Mesendoderm (in vitro differentiated cells): ENCODE measurements at regions not wholly inside any gene's neighbourhood (a gene's known extent, or its start where the extent isn't known, plus 50 kb on each side); places are given as distances from the start of the nearest gene placed in this dataset.
"Not testable (repeated sequence)": the region's sequence is repeated elsewhere in the genome, so short reads cannot be mapped to it uniquely, and the experiment has no call there.

Experiments used
- DNase-seq: peaks from one replicate; pipeline ENCODE4 v3.0.0; 2013
- H2AK5ac ChIP-seq: 2 replicates; pipeline ENCODE4 v1.6.1; 2013; ENCODE audit warnings: low read length, inconsistent platforms
- H2BK120ac ChIP-seq: 2 replicates; pipeline ENCODE4 v1.6.1; 2013; ENCODE audit warnings: low read depth, mild to moderate bottlenecking, low read length, moderate library complexity, mixed read lengths
- H2BK15ac ChIP-seq: replicated peaks from 2 replicates; pipeline ENCODE4 v1.6.1; 2013; ENCODE audit warnings: low read depth, mild to moderate bottlenecking, moderate library complexity
- H2BK5ac ChIP-seq: 2 replicates; pipeline ENCODE4 v1.6.1; 2013; ENCODE audit warnings: low read length, inconsistent platforms
- H3K18ac ChIP-seq: 2 replicates; pipeline ENCODE4 v1.6.1; 2013; ENCODE audit warnings: mild to moderate bottlenecking, low read length, mixed read lengths
- H3K23ac ChIP-seq: one replicate; pipeline ENCODE4 v1.6.1; 2013; ENCODE audit warnings: low read length
- H3K27ac ChIP-seq: 2 replicates; pipeline ENCODE4 v1.5.1; 2013; ENCODE audit warnings: low read depth, mild to moderate bottlenecking, inconsistent platforms, low read length, moderate library complexity
- H3K27me3 ChIP-seq: 2 replicates; pipeline ENCODE4 v1.6.1; 2013; ENCODE audit warnings: low read length, control low read depth, mild to moderate bottlenecking, inconsistent platforms; ENCODE audit not compliant: insufficient read depth, poor library complexity
- H3K36me3 ChIP-seq: 2 replicates; pipeline ENCODE4 v1.6.1; 2013; ENCODE audit warnings: low read length, inconsistent platforms; ENCODE audit not compliant: control insufficient read depth, insufficient read depth
- H3K4ac ChIP-seq: one replicate; pipeline ENCODE4 v1.6.1; 2013; ENCODE audit warnings: low read depth, mild to moderate bottlenecking, low read length, moderate library complexity
- H3K4me1 ChIP-seq: 2 replicates; pipeline ENCODE4 v1.6.1; 2013; ENCODE audit warnings: low read depth, low read length, inconsistent platforms; ENCODE audit not compliant: control insufficient read depth
- H3K4me2 ChIP-seq: 2 replicates; pipeline ENCODE4 v1.6.1; 2013; ENCODE audit warnings: low read length
- H3K4me3 ChIP-seq: 2 replicates; pipeline ENCODE4 v1.5.1; 2013; ENCODE audit warnings: mild to moderate bottlenecking, low read length
- H3K56ac ChIP-seq: one replicate; pipeline ENCODE4 v1.6.1; 2013; ENCODE audit warnings: low read length
- H3K79me1 ChIP-seq: 2 replicates; pipeline ENCODE4 v1.6.1; 2013; ENCODE audit warnings: low read length, inconsistent platforms
- H3K79me2 ChIP-seq: 2 replicates; pipeline ENCODE4 v1.6.1; 2013; ENCODE audit warnings: mild to moderate bottlenecking, low read length; ENCODE audit not compliant: control insufficient read depth, insufficient read depth
- H3K9ac ChIP-seq: 2 replicates; pipeline ENCODE4 v1.6.1; 2013; ENCODE audit warnings: low read length, inconsistent platforms
- H4K5ac ChIP-seq: one replicate; pipeline ENCODE4 v1.6.1; 2013; ENCODE audit warnings: low read length
- H4K8ac ChIP-seq: one replicate; pipeline ENCODE4 v1.6.1; 2013; ENCODE audit warnings: low read depth, mild to moderate bottlenecking, control low read depth, low read length, moderate library complexity
- WGBS: extraction: QIAGEN DNeasy Blood & Tissue Kit; methylation state at CpG from one replicate; pipeline ENCODE4 v1.1.7; 2013; ENCODE audit warnings: low lambda C conversion rate, missing lambda C conversion rate; ENCODE audit not compliant: insufficient coverage; ENCODE audit errors: extremely low coverage; 5-methylcytosine and 5-hydroxymethylcytosine counted together

GRCh38 chr12:94916663-94917062 lies 86.8 kb downstream of the NDUFA12 start:
- Histone ChIP-seq H3K79me2 (no peaks in the 10 kb centered on the region), H3K27ac (no peak overlapping the region), H3K4me1 (no peaks in the 10 kb centered on the region), H4K5ac (no peak overlapping the region), H2AK5ac (no peak overlapping the region), H4K8ac (no peak overlapping the region), H2BK120ac (no peak overlapping the region), H3K18ac (no peak overlapping the region), H3K9ac (no peak overlapping the region), H3K4me3 (no peak overlapping the region), H3K79me1 (no peaks in the 10 kb centered on the region), H2BK15ac (no peak overlapping the region), H2BK5ac (no peak overlapping the region), H3K27me3 (no peaks in the 10 kb centered on the region), H3K4ac (no peak overlapping the region), H3K36me3 (no peaks in the 10 kb centered on the region), H3K56ac (no peak overlapping the region), H3K23ac (no peak overlapping the region), H3K4me2 (no peak overlapping the region)
- DNase-seq = no peak
- WGBS = no CpG with 5 or more reads among the region's 6 CpGs

GRCh38 chr12:94909663-94910062 lies 93.8 kb downstream of the NDUFA12 start:
- no peak overlapping the region for H3K27ac ChIP-seq
- DNase-seq = no peak
- H3K4me2 ChIP-seq = no peak overlapping the region

GRCh38 chr12:94905749-94906148 lies 97.7 kb downstream of the NDUFA12 start:
- H3K4me3 ChIP-seq, H3K9ac ChIP-seq, H3K18ac ChIP-seq, H3K27ac ChIP-seq, H3K36me3 ChIP-seq, H4K5ac ChIP-seq, H2AK5ac ChIP-seq, H2BK5ac ChIP-seq, H2BK120ac ChIP-seq, H3K4me2 ChIP-seq, H2BK15ac ChIP-seq, H3K79me1 ChIP-seq, H3K4ac ChIP-seq, H3K23ac ChIP-seq, H3K56ac ChIP-seq, H4K8ac ChIP-seq, H3K79me2 ChIP-seq, DNase-seq, H3K4me1 ChIP-seq, H3K27me3 ChIP-seq: not testable (repeated sequence)
- WGBS = no CpG with 5 or more reads among the region's 4 CpGs

More at GRCh38 chr12:94909663-94910062, 93.8 kb downstream of the NDUFA12 start:
- H3K36me3 ChIP-seq = no peaks in the 10 kb centered on the region
- H2BK5ac ChIP-seq = no peak overlapping the region
- no peak overlapping the region for H3K4ac ChIP-seq
- H4K8ac ChIP-seq = no peak overlapping the region
- no peak overlapping the region for H2AK5ac ChIP-seq
- H2BK120ac ChIP-seq = no peak overlapping the region
- no peaks in the 10 kb centered on the region for H3K27me3 ChIP-seq
- H3K4me1 ChIP-seq = no peaks in the 10 kb centered on the region
- H3K18ac ChIP-seq = no peak overlapping the region
- WGBS = no CpG with 5 or more reads among the region's 4 CpGs
- H4K5ac ChIP-seq = no peak overlapping the region
- H2BK15ac ChIP-seq = no peak overlapping the region
- no peak overlapping the region for H3K9ac ChIP-seq
- no peak overlapping the region for H3K4me3 ChIP-seq
- H3K56ac ChIP-seq = no peak overlapping the region
- H3K79me2 ChIP-seq = no peaks in the 10 kb centered on the region
- no peaks in the 10 kb centered on the region for H3K79me1 ChIP-seq
- no peak overlapping the region for H3K23ac ChIP-seq

GRCh38 chr12:94900496-94900895 lies 103.0 kb downstream of the NDUFA12 start:
- Histone ChIP-seq H2BK5ac (no peak overlapping the region), H3K4me2 (no peak overlapping the region), H4K8ac (no peak overlapping the region), H3K4me1 (no peaks in the 10 kb centered on the region), H3K79me2 (no peaks in the 10 kb centered on the region), H3K23ac (no peak overlapping the region), H3K36me3 (no peaks in the 10 kb centered on the region), H4K5ac (no peak overlapping the region), H3K27me3 (no peaks in the 10 kb centered on the region), H3K4ac (no peak overlapping the region), H2AK5ac (no peak overlapping the region), H3K18ac (no peak overlapping the region), H3K9ac (no peak overlapping the region), H3K4me3 (no peak overlapping the region), H3K79me1 (no peaks in the 10 kb centered on the region), H3K56ac (no peak overlapping the region), H2BK120ac (no peak overlapping the region), H3K27ac (no peak overlapping the region), H2BK15ac (no peak overlapping the region)
- no CpG with 5 or more reads among the region's 2 CpGs for WGBS
- DNase-seq = no peak

GRCh38 chr12:94898388-94898787 lies 105.1 kb downstream of the NDUFA12 start:
- no peaks in the 10 kb centered on the region for H3K36me3 ChIP-seq
- no peak overlapping the region for H3K4me2 ChIP-seq
- H4K8ac ChIP-seq = no peak overlapping the region
- no peak overlapping the region for H2BK120ac ChIP-seq
- H2BK5ac ChIP-seq = no peak overlapping the region
- H3K79me2 ChIP-seq = no peaks in the 10 kb centered on the region
- no peak overlapping the region for H3K27ac ChIP-seq
- H3K9ac ChIP-seq = no peak overlapping the region
- WGBS = no CpG with 5 or more reads among the region's 1 CpG
- no peak overlapping the region for H3K56ac ChIP-seq
- H3K18ac ChIP-seq = no peak overlapping the region
- peak; percentile 23 for DNase-seq
- H2BK15ac ChIP-seq = no peak overlapping the region
- no peaks in the 10 kb centered on the region for H3K4me1 ChIP-seq
- no peak overlapping the region for H4K5ac ChIP-seq
- H3K79me1 ChIP-seq = no peaks in the 10 kb centered on the region
- H3K4ac ChIP-seq = no peak overlapping the region
- H2AK5ac ChIP-seq = no peak overlapping the region
- H3K4me3 ChIP-seq = no peak overlapping the region
- H3K23ac ChIP-seq = no peak overlapping the region
- no peaks in the 10 kb centered on the region for H3K27me3 ChIP-seq

- no peaks in the 10 kb centered on the region for H3K27me3 ChIP-seq
- no peak for DNase-seq
Observed at GRCh38 chr12:94892544-94893267, 110.8 kb downstream of the NDUFA12 start.

More at GRCh38 chr12:94892544-94893267, 110.8 kb downstream of the NDUFA12 start:
- Histone ChIP-seq H3K36me3 (no peaks in the 10 kb centered on the region), H3K56ac (no peak overlapping the region), H2BK120ac (no peak overlapping the region), H2AK5ac (no peak overlapping the region), H3K9ac (no peak overlapping the region), H4K5ac (no peak overlapping the region), H3K4me1 (no peaks in the 10 kb centered on the region), H3K4ac (no peak overlapping the region), H4K8ac (no peak overlapping the region), H3K4me3 (no peak overlapping the region), H3K18ac (no peak overlapping the region), H2BK5ac (no peak overlapping the region), H2BK15ac (no peak overlapping the region), H3K4me2 (no peak overlapping the region), H3K79me2 (no peaks in the 10 kb centered on the region), H3K23ac (no peak overlapping the region), H3K27ac (no peak overlapping the region), H3K79me1 (no peaks in the 10 kb centered on the region)
- no CpG with 5 or more reads among the region's 5 CpGs for WGBS
